ENCODE measurements at regions not wholly inside any gene's neighbourhood (a gene's known extent, or its start where the extent isn't known, plus 50 kb on each side); places are given as distances from the start of the nearest gene placed in this dataset.

GRCh38 chr11:130571519-130571918 is 123.1 kb downstream of the ADAMTS15 start:
- Histone ChIP-seq H3K27me3 (no peaks in the 10 kb centered on the region), H3K4me1 (no peaks in the 10 kb centered on the region), H3K27ac (no peak overlapping the region), H3K4me3 (no peak overlapping the region), H3K9me3 (no peaks in the 10 kb centered on the region), H3K36me3 (ENCODE audit: low read depth, missing control alignments) (no peaks in the 10 kb centered on the region)
- 100% methylated on average over 1 of the region's 1 CpG for WGBS, 2 donors
- TF ChIP-seq POLR2A (IDR thresholded peaks at IDR 0.05) = no peak
- TF ChIP-seq, protein P1, sequence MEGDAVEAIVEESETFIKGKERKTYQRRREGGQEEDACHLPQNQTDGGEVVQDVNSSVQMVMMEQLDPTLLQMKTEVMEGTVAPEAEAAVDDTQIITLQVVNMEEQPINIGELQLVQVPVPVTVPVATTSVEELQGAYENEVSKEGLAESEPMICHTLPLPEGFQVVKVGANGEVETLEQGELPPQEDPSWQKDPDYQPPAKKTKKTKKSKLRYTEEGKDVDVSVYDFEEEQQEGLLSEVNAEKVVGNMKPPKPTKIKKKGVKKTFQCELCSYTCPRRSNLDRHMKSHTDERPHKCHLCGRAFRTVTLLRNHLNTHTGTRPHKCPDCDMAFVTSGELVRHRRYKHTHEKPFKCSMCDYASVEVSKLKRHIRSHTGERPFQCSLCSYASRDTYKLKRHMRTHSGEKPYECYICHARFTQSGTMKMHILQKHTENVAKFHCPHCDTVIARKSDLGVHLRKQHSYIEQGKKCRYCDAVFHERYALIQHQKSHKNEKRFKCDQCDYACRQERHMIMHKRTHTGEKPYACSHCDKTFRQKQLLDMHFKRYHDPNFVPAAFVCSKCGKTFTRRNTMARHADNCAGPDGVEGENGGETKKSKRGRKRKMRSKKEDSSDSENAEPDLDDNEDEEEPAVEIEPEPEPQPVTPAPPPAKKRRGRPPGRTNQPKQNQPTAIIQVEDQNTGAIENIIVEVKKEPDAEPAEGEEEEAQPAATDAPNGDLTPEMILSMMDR (IDR thresholded peaks at IDR 0.05) = no peak
- intact Hi-C loops (cut with DNase I; ENCODE audit: low total_unique reads) = no loop called here
- no peak for DNase-seq

- H3K27ac ChIP-seq = no peak overlapping the region
- H3K36me3 ChIP-seq (ENCODE audit: low read depth, missing control alignments) = no peaks in the 10 kb centered on the region
- WGBS, 2 donors = 81 to 93% methylated on average over 9 to 10 of the region's 10 CpGs
- no peaks in the 10 kb centered on the region for H3K27me3 ChIP-seq
- H3K4me3 ChIP-seq = no peak overlapping the region
- no peak for DNase-seq
- H3K9me3 ChIP-seq = no peaks in the 10 kb centered on the region
- TF ChIP-seq, protein P1 (IDR thresholded peaks at IDR 0.05) = no peak
- TF ChIP-seq POLR2A (IDR thresholded peaks at IDR 0.05) = no peak
- intact Hi-C loops (cut with DNase I; ENCODE audit: low total_unique reads) = no loop called here
- no peaks in the 10 kb centered on the region for H3K4me1 ChIP-seq
Observed at GRCh38 chr11:130571947-130572584, 123.6 kb downstream of the ADAMTS15 start.

DNA sequence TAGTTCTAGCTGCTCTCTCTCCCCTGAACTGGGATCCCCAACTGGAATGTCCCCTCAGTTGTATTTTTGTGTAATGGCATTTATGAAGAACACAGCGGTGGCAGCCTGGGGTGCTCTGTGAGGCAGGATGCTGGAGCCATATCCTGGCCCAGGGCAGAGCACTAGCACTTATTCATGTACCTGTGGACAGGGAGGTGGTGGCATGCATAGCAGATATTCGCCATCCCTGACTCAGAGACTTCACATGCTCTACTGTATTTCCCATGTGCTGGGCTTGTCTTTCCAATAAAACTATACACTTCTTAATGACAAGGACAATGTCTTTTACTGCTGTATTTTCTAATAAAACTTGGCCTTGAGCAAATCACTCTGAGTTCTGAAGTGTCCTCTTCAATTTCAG is 125.3 kb downstream of the ADAMTS15 start:
- Histone ChIP-seq H3K36me3 (ENCODE audit: low read depth, missing control alignments) (no peaks in the 10 kb centered on the region), H3K4me1 (no peaks in the 10 kb centered on the region), H3K4me3 (no peak overlapping the region), H3K9me3 (no peaks in the 10 kb centered on the region), H3K27me3 (no peaks in the 10 kb centered on the region), H3K27ac (no peak overlapping the region)
- WGBS, 2 donors = 91 to 97% methylated on average over 2 of the region's 2 CpGs
- DNase-seq = no peak
- intact Hi-C loops (cut with DNase I; ENCODE audit: low total_unique reads) = no loop called here
- TF ChIP-seq, protein P1 (IDR thresholded peaks at IDR 0.05) = no peak
- TF ChIP-seq POLR2A (IDR thresholded peaks at IDR 0.05) = no peak

GRCh38 chr11:130574740-130575139 is 126.3 kb downstream of the ADAMTS15 start:
- no peaks in the 10 kb centered on the region for H3K27me3 ChIP-seq
- H3K9me3 ChIP-seq = no peaks in the 10 kb centered on the region
- H3K36me3 ChIP-seq (ENCODE audit: low read depth, missing control alignments) = no peaks in the 10 kb centered on the region
- no peak overlapping the region for H3K4me3 ChIP-seq
- H3K27ac ChIP-seq = no peak overlapping the region
- no peak for DNase-seq
- no peak for TF ChIP-seq POLR2A (IDR thresholded peaks at IDR 0.05)
- TF ChIP-seq, protein P1 (IDR thresholded peaks at IDR 0.05) = no peak
- WGBS, 2 donors = 62 to 83% methylated on average over 2 of the region's 2 CpGs
- intact Hi-C loops (cut with DNase I; ENCODE audit: low total_unique reads) = no loop called here
- H3K4me1 ChIP-seq = no peaks in the 10 kb centered on the region

GRCh38 chr11:130576146-130576545 is 127.7 kb downstream of the ADAMTS15 start:
- Histone ChIP-seq H3K36me3 (ENCODE audit: low read depth, missing control alignments) (no peaks in the 10 kb centered on the region), H3K27ac (no peak overlapping the region), H3K9me3 (no peaks in the 10 kb centered on the region), H3K27me3 (no peaks in the 10 kb centered on the region), H3K4me3 (no peak overlapping the region), H3K4me1 (peaks cover 3% of the 10 kb centered on the region)
- TF ChIP-seq POLR2A (IDR thresholded peaks at IDR 0.05) = no peak
- TF ChIP-seq, protein P1 (IDR thresholded peaks at IDR 0.05) = no peak
- no peak for DNase-seq
- intact Hi-C loops (cut with DNase I; ENCODE audit: low total_unique reads) = no loop called here
- WGBS, 2 donors = 96 to 97% methylated on average over 7 of the region's 7 CpGs
